GM19239 (cell line): ENCODE measurements at regions not wholly inside any gene's neighbourhood (a gene's known extent, or its start where the extent isn't known, plus 50 kb on each side); places are given as distances from the start of the nearest gene placed in this dataset.
A peak's percentile ranks its signal among the peaks of the same experiment; 100 is the strongest.
"Not testable (repeated sequence)": the region's sequence is repeated elsewhere in the genome, so short reads cannot be mapped to it uniquely, and the experiment has no call there.

Experiments
- DNase-seq: peaks from one replicate; pipeline ENCODE4 v3.0.0; 2011; ENCODE audit warnings: low spot score; ENCODE audit not compliant: insufficient read length
- FAIRE-seq: peaks from 2 replicates; lab custom pipeline; 2011; peaks lifted over from hg19 to GRCh38; lab: Jason Lieb, UNC

DNA sequence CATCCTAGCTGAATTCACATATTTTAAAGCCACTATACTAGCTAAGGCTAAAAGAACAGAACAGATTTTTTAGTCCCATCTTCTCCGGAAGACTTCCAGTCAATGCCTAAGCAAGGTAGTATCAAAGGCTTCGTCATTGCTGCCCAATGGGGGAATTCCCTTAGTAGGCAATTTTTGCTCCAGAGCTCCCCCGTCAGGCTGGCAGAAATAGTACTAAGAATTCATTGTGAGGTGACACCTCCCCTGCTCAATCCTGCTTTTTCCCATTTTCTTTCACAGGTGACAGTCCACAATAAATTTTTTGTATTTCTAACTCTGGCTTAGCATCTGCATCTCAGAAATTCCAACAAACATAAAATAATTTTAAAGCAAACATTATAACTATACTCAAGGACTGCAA, 52.8 kb upstream of the SRSF6 start:
- FAIRE-seq = peak; percentile 18
- DNase-seq = peak; percentile 26

DNA sequence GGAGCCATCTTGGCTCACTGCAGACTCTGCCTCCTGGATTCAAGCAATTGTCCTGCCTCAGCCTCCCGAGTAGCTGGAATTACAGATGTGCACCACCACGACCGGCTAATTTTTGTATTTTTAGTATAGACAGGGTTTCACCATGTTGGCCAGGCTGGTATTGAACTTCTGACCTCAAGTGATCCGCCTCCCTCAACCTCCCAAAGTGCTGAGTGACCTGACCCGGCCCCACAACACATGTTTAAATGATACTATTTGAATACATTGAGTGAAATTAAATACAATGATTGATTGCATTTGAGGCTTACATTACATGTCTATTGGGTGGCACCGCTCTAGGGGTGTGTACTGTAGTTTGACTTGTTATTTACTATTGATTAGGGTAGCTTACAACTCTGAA, 56.8 kb upstream of the SRSF6 start:
- not testable (repeated sequence) for DNase-seq, FAIRE-seq

DNA sequence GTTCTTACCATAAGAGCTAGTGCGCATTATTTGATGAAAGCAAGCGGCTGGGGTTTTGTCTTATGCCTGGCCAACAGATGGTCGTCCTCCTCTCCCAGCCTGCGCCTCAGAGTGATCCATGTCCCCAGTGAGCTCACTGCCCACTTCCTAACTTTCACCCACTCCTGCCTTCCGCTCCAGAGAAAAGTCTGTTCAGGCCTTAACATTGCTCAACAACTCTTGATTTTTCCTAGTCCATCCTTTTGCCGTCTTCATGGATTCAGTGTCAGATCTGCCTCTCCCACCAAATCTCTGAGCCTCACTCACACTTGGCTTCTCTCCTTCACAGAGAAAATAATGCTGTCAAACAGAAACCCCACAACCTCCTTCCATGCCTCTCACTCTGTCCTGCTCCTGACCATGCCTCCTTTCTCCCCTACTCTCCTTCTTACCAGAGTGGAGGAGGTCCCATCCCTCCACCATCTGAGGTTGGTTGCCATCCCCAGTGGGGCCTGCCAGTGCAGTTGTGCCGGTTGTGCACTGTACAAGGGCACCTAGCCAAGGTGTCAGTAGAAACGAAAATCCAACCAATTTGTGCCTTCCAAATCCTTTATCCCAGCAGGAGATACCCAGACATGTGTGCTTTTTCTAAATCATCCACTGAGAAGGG, 58.9 kb upstream of the SRSF6 start:
- FAIRE-seq (no peak), DNase-seq (no peak)

DNA sequence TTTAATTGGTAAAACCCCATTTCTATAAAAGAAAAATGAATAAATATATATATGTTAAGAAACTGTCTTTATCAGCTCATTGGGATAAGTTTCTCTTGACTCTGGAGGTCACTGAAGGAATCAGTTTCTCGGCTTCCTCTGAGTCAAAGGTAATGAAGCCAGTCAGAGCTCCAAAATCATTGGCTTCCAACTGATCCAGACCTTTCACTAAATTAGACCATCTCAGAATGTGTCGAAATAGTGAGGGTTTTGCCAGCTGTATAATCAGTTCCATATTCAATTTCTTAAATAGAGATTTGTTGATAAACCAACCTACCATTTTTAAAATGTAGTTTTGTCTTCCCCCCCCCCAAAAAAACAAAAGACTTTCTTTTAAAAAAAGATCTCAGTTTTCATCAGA, 60.5 kb upstream of the SRSF6 start:
- no peak for FAIRE-seq
- no peak for DNase-seq

DNA sequence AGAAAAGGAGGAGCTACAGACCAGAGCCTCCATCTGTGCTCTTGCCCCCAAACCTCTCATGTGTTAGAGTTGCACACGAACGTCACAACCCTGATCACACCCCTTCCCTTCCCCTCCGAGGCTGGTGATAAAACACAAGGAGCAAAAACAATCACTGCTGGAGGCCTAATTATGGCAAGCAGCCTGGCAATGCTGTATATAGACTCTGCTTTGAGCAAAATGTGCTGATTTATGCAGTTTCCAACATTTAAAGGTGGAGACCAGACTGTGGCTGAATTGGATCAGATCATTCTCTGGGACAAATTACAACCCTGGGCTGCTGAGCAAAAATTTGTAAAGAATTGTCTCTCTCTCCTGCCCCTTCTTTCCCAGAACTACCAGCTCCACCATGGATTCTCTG, 64.6 kb upstream of the SRSF6 start:
- DNase-seq (no peak), FAIRE-seq (no peak)

DNA sequence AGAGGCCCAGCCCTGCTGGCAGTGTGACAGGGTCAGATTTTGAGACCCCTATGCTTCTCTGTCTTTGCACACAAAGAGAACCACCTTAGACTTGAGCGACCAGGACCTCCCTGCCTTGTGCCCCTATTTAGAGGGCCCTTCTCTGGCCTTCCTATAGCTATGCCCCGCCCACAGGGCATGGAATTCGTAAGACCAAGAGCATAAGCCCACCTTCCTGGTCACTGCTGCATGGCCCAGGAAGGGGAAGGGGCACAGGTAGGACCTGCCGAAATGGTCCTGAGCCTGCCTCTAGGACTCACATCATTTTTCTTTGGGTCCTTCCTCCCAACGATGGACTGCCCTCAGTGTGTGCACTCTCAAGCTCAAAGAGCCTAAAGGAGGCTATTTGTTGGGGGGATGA, 65.1 kb upstream of the SRSF6 start:
- no peak for FAIRE-seq

DNA sequence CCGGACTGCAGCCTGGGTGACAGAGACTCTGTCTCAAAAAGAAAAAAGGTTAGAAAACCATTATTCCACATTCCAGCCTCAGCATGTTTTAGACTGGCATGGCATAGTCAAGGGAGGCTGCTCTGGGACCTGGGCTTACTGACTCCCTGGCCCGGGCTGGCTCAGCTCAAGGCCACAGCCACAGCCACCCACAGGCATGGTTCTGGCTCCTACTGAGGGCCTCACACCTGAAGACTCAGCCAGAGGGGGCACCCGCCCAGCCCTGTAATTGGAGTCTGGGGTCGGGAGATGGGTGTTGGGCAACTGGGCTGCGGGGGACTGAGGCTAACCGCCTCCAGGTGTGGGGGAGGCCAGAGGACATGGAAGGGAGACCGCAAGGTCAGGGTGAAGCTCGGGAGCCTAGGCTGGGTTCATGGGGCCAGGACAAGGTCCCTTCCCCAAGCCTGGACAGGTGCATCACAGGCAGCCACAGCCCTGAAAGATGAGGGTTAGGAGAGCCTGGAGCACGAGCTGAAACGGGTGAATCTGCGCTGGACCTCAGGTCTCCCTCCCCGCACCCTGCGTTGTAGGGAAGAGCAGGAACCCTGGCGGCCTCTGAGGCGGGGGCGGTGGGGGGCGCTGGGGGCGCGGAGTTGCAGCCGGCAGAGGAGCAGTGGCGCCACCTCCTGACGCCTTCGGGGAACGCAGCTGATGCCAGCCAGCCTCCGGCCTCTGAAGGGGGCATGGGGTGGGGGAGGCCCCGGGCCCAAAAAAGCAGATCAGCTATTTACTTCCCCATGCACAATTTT, 67.7 kb upstream of the SRSF6 start:
- no peak for FAIRE-seq
- no peak for DNase-seq

More for the DNA sequence above, 65.1 kb upstream of the SRSF6 start:
- DNase-seq = no peak

DNA sequence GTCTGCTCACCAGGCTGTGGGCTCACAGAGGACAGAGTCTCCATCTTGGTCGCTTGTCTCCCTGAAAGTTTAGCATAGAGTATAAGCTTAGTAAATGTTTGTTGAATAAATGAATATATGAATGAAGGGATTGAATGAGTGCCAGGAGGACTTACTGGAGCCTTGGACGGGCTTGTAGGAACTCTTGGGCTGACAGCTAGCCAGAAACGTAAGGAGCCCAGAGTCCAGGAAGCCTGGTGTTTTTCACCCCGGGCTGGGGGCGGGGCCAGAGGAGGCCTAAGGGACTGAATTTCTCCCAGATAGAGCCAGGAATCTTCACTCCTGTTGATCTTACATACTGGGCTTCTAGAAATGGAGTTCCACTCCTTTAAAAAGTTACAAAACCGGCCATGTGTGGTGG, 68.5 kb upstream of the SRSF6 start:
- no peak for FAIRE-seq
- no peak for DNase-seq

DNA sequence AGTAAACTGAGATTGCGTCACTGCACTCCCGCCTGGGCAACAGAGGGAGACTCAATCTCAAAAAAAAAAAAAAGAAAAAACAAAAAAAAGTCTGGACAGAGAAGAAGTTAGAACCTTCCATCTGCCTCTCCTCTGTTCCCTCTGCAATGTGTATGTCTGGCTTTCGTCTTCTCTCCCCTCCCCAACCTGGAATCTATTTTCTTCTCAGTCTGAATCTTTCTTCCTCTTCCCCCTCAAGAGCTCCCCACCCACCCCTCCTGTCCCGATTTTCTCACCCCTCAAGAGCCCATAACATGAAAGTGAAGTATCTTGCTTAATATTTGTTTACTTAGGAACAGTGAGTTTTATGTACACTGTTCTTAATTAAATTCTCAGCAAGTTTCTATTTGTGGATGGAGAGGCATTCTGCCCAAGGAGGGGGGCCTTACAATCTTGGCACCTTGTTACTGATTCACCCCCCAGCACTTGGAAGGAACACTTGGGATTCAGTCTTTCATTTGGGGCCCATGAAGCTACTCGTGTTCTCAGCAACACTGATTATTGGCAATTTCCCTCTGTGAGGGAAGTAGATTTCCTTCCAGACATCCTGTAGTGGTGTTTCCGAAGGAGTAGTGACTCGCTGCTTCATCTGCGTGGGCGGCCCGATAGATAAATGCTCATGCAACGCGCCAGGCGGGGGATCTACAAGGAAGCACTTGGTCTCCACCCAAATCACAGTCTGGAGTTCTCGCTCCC, 69.3 kb upstream of the SRSF6 start:
- FAIRE-seq (no peak), DNase-seq (no peak)

DNA sequence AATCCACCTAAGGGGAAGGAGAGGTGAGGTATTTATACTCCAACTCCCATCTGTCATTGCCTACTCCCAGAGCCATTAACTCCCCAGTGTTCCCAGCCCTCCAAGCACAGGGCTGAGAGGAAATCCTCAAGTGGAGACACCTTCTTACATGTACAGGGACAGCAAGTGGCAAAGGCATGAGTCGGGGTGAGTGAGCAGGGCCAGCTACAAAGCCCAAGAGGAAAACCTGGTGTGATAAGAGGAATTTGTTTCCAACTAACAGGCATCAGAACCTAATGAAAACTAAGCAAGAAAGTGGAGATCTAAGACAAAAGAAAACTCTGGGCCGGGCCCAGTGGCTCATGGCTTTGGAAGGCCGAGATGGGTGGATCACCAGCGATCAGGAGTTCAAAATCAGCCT, 70.0 kb upstream of the SRSF6 start:
- FAIRE-seq (no peak), DNase-seq (no peak)

DNA sequence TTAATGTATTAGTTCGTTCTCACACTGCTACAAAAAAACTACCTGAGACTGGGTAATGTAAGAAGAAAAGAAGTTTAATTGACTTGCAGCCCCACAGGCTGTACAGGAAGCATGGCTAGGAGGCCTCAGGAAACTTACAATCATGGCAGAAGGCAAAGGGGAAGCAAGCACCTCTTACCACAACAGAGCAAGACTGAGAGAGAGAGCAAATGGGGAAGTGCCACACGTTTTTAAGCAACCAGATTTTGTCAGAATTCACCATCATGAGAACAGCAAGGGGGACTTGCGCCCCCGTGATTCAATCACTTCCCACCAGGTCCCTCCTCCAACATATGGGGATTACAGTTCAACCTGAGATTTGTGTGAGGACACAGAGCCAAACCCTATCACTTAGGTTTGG, 70.8 kb upstream of the SRSF6 start:
- DNase-seq (no peak), FAIRE-seq (no peak)

DNA sequence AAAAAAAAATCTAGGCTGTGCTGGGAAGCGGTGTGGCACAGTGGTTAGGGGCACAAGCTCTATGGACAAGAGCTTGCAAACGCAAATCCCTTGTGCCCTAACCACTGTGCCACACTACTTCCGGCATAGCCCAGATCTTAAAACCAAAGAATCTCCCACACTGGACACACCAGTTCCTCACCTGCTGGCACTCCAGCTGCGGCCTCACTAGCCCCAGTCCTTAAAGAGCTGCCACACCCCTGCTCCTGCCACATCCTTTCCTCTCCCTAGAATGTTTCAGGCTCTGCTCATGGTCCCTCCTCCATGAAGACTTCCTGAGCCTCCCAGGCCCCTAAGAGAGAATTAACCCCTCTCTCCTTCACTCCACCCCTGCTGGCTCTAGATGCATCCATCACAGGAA, 71.8 kb upstream of the SRSF6 start:
- DNase-seq (no peak), FAIRE-seq (no peak)

DNA sequence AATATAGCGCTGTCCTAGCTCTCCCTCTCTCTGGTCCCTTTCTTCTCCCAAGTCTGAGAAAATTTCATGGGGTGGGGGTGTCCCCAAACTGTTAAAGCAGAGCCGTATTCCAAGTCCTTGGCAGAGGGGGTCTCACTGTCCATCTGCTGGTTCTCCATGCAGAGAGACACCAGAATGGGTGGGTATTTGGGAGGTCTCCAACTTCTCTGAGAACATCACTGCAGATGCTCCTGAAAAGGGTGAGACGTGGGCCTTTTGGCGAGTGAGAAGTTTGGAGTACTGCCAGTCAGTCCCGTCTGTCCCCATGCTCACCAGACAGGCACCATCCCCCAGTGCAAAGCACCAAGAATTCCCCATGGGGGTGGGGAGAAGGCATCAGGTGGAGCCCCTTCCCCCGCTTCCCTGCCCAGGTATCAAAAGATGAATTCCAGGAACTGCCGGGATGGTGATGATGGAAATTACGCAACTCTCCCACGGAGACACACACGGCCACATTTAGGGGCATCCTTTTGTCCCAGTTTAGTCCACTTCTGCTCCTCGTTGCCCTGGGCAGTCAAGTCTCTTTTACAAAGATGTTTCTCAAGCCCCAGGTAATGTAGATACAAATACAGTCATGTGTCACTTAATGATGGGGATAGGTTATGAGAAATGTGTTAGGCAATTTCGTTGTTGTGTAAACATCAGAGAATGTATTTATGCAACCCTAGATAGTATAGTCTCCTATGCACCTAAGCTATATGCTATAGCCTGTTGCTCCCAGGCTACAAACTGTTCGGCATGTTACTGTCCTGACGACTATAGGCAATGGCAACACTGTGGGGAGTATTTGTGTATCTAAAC, 73.4 kb upstream of the SRSF6 start:
- FAIRE-seq (no peak), DNase-seq (no peak)

DNA sequence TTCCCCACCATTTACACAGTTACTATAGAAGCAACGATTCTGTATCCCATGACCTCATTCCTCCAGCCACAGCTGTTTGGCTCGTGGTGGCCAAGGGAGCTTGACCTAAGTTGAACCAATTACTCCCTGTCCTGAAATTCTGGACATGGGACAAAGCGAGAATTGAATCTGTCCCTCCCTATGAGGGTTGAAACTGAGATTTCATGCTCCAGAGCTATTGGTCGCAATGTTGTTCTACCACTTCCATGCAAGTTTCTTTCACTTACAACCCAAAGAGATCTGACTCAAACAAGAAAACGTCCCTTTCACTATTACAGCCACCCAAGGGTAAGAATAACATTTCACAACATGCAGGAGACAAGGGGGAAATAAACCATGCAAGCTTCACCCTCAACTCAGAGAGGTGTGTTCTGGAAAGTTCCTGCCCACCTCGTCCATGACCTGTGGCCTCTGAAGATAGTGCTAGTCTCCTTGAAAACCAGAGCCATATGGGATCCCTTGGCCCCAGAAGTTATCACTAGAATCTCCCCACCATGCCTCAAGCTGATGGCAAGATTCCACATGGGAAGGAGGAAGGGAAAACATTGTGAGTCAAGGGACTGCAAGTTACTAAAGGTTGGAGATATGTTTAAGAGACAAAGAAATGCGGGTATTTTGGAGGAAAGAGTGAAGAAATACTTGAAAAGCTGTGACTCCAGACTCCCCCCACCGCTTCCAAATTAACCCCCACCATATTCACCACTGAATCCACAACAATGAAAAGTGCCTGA, 74.5 kb upstream of the SRSF6 start:
- DNase-seq (no peak), FAIRE-seq (no peak)

DNA sequence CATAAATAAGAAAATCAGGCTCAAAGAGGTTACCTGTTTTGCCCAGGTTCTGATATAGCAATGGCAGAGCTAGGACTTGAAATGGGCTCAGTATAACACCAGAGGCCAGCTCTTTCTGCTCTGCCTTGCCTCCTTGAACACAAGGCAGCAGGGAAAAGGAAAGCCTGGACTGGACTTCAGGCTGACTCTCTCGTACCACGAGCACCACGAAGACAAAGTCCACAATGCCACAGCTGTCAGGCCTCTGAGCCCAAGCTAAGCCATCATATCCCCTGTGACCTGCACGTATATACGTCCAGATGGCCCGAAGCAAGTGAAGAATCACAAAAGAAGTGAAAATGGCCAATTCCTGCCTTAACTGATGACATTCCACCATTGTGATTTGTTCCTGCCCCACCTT, 75.6 kb upstream of the SRSF6 start:
- not testable (repeated sequence) for FAIRE-seq

DNA sequence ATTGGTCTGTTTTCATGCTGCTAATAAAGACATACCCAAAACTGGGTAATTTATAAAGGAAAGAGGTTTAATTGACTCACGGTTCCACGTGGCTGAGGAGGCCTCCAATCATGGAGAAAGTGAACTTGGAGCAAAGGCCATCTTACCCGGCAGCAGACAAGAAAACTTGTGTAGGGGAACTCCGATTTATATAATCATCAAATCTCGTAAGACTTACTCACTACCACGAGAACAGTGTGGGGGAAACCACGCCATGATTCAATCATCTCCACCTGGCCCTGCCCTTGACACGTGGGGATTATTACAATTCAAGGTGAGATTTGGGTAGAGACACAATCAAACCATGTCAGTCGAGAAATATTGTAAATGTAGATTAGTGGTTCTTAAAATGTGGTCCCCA, 76.2 kb upstream of the SRSF6 start:
- not testable (repeated sequence) for DNase-seq, FAIRE-seq

More for the DNA sequence above, 75.6 kb upstream of the SRSF6 start:
- not testable (repeated sequence) for DNase-seq

DNA sequence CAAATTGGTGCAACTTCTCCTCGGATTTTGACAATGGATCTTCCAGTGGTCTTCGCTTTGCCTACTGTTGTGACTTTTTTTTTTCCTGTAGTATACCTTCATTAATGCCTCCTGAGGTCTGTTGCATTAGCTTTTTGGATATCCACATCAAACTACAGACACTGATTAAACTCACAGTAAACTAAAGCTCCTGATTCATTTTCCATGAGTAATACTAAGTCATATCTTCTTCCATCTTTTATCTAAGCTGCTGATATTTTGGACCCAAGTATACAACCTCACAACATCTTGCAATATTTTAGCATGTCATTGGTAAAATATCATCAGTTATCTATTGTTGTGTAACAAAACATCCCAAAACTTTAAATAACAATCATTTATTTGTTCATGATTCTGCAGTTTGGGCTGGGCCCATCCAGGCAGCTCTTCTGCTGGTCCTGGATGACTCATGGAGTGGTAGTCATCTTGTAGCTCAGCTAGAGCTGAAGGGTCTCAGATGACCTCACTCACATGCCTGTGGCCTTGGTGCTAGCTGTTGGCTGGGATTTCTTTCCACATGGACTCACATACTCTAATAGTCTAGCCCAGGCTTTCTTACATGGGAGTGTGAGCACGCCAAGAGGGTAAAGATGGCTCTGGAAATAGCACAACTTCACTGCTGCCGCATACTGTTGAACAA, 78.3 kb upstream of the SRSF6 start:
- no peak for FAIRE-seq
- DNase-seq = no peak

DNA sequence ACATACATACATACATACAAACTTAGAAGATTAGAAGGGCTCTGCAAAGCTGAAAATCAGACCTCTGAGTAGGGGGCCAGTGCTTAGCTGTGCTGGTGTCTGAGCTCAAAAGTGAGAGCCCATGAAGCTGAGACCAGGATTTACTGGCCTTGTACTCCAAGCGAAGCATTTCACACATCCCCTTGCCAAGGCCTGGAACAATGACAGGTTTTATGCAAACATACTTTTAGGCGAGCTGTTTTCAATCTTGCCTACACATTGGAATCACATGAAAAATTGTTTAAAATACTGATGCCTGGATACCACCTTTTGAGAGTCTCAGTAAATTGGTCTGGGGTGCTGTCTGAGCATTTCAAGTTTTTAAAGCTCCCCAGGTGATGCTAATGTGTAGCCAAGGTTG, 80.9 kb upstream of the SRSF6 start:
- no peak for FAIRE-seq
- no peak for DNase-seq

DNA sequence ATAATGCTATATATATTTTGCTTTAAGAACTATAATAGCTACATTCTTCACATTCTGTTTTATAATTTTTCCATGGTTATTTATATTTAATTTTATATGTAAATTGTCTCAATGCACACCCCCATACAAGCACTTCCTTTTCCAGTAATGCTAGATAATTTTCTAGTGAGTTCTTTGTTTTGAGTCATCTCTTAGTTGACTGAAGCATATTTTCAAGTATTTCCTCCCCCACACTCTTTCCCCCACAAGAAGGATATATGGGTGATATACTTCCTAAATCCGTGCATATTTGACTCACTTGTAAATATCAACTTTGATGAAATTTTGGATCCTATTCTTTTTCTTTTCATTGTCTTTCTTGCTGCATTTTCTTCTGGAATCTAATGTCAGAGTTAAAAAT, 82.1 kb upstream of the SRSF6 start:
- FAIRE-seq (no peak), DNase-seq (no peak)
